HG03280 (cell line): ENCODE measurements at regions not wholly inside any gene's neighbourhood (a gene's known extent, or its start where the extent isn't known, plus 50 kb on each side); places are given as distances from the start of the nearest gene placed in this dataset.
A peak's percentile ranks its signal among the peaks of the same experiment; 100 is the strongest.
"Not testable (repeated sequence)": the region's sequence is repeated elsewhere in the genome, so short reads cannot be mapped to it uniquely, and the experiment has no call there.

Experiments
- ATAC-seq: cut with Tn5 transposase; IDR thresholded peaks from one replicate; pipeline ENCODE4 v1.9.1; 2021; ENCODE audit warnings: mild to moderate bottlenecking, moderate library complexity; ENCODE audit not compliant: unreplicated experiment

GRCh38 chr2:71925268-71926088, 222.2 kb downstream of the CYP26B1 start:
- no peak for ATAC-seq

- peak; percentile 66 for ATAC-seq
These were observed 223.7 kb downstream of the CYP26B1 start for GRCh38 chr2:71923887-71924533.

DNA sequence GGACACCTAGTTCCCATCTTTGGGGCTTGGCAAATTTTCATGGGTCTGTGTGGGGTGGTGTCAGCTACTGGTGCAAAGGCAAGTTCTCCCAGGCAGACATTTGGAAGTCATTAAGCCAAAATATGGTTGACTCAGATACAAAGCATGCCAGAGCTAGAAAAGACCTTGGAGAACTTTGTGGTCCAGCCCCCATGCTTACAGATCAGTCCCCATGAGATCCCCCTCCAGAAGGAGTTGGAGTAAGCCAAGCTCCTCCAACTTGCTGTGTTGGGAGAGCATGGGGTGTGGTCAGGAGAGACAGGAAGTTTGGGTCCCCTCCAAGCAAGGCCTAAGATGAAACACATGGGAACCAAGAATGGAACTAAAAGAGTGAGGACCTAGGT, 224.5 kb downstream of the CYP26B1 start:
- ATAC-seq, result no peak

DNA sequence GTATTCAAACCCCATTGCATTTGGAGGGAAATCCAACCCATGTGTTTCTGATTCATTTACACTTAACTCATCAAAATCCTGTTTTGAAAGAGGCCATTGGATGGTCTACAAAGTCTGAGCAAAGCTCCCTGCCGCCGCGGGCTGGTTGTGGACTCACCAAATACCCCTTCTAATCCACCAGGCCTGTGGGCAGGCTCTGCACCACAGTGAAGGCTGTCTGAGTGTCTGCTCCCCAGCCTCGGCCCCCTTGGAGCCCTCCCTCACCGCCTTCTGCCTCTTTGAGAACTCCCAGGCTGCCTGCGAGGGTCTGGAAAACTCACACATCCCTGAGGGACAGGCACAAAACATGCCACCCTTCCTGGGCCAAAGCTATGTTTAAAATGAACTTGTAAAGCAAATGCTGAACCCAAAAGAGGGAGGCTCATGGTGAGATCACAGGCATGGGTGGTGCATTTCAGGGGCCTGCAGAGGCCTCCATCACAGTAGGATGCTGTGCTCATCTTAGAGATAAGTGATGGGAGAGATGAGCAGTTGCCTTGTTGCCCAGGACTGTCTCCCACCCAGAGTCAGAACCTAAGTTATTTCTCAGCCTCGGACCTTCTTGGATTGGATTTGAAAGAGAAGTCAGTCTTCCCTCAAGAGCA, 225.0 kb downstream of the CYP26B1 start:
- no peak for ATAC-seq

DNA sequence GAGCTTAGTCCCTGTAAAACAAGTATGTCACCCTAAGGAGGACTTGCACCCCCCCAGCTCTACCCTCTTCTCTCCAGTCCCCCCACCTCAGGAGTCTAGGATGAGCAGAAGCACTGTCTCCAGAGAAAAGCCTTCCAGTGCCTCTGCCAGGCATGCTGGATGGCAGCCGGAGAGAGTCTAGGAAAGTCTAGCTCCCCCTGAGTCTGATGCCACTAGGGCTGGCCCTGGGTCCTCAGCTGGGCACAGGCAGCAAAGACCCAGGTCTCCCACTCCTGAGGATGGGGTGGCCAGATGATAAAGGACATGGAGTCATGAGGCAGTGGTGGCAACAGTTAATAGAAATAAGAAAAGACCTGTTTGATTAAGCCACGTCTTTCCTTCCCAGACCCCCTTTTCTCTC, 225.6 kb downstream of the CYP26B1 start:
- no peak for ATAC-seq

GRCh38 chr2:71920819-71921218, 226.8 kb downstream of the CYP26B1 start:
- ATAC-seq, result not testable (repeated sequence)

DNA sequence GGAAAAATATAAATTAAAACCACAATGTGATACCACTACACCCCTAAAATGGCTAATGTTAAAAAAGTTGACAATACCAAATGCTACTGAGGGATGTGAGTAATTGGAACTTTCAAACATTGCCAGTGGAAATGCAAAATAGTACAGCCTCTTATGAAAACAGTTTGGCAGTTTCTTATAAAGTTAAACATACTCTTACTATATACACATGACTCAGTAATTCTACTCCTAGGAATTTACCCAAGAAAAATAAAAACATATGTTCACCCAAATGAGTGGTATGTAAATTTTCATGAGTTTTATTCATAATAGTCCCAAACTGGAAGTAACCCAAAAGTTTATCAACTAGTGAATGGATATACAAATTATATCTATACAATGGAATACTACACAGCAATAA, 228.0 kb downstream of the CYP26B1 start:
- no peak for ATAC-seq

DNA sequence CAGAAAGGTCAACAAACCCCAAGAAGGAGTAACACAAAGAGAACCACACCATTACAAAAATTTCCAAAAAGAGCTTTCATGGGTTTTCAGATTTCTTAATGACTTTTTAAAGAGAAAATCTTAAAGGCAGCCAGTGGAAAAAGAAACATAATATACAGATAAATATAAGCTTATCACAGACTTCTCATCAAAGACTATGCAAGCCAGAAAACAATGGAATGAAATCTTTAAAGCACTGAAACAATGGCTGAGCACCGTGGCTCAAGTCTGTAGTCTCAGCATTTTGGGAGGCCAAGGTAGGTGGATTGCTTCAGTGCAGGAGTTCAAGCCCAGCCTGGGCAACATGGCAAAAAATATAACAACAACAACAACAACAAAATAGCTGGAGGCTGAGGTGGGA, 237.4 kb downstream of the CYP26B1 start:
- no peak for ATAC-seq

DNA sequence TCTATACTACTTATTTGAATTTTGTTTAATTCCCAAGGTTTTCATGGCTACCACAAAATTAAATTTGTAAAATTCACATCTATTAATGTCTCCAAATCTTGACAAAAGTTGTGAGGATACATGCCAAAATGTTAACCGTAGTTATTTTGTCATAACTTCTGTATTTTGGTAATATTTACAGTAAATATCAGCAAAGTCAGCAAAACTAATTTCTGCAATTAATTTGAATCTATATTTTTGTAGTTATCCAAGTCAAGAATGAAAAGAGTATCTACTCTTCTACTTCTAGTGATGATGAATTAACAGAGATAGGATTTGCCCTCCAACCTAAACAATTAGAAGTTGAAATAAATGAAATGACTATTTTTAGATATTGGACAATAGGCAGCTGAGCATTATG, 238.9 kb downstream of the CYP26B1 start:
- no peak for ATAC-seq

DNA sequence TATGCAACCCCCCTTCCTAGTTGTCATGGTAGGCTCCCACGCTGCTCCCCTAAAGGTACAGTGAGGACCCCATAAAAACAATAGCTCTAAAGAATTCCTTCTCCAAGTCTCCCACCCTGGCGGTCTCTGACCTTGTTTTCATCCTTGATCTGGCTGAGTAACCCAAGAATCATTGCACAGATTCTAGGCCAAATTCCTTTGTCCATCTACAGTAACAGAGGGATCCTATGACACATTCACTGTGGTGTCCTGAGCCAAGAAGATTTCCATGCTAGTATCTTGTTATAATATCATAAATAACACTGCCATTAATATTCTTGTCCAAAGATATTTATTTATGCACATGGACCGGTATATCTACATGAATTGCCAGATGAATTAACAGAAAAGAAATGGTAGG, 240.2 kb downstream of the CYP26B1 start:
- ATAC-seq, result no peak

DNA sequence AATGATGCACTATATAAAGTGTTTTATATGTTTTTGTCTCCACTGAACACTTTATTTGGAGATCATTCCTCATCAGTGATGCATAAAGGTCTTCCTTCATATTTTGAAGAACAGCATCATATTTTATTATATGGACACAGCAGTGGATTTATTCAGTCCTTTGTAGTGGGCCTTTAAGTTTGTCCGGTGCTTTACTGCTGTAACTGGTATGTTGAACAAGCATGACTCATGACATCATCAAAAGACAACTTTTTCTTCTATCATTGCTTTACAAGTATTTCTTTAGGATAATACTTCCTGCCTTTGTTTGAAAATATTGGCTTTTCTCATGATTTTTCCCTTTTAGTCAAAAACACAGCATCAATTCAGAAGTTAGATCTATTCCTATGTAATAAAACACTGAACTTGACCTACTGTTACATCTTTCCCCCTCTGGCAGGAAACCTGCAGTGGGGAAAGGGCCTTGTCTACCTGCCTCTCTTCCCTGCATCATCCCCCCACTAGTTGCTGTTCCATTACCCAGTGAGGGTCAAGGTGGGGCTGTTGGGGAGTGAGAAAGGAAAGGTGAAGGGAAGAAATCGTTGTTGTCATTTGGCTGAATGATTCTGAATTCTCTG, 241.2 kb downstream of the CYP26B1 start:
- no peak for ATAC-seq

DNA sequence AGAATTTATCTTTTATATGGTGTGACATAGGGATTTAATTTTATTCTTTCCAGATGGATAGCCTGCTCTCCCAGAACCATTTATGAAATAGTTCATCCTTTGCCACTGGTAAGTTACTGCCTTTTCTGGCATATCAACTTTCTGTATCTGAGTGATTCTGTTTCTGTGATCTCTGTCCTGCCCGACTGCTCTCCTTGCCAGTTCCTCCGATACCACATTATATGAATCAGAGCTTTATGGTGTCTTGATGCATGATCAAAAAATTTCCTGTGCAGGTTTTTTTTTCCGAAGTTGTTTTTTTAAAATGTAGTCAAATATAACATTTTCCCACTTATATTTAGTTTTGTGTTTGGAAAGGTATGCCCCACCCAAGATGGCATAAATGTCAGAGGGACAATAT, 242.5 kb downstream of the CYP26B1 start:
- ATAC-seq, result no peak

DNA sequence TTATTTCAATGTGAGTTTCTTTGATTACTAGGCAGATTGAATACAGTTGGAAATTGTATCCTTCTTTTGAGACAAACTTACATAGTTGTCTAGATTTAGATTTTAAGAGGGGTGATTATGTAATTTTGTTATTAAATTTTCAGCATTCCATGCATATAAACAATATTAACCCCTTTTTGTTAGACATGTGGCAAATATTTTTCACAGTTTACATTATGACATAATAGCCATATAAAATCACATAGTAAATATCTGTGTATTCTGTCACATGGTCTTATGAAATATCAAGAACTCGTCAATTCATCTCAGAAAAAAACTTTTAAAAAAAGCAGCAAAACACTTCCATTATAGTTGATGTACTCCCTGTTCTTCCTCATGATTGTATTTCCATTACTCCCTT, 243.8 kb downstream of the CYP26B1 start:
- no peak for ATAC-seq

GRCh38 chr2:71901466-71901865, 246.2 kb downstream of the CYP26B1 start:
- no peak for ATAC-seq

DNA sequence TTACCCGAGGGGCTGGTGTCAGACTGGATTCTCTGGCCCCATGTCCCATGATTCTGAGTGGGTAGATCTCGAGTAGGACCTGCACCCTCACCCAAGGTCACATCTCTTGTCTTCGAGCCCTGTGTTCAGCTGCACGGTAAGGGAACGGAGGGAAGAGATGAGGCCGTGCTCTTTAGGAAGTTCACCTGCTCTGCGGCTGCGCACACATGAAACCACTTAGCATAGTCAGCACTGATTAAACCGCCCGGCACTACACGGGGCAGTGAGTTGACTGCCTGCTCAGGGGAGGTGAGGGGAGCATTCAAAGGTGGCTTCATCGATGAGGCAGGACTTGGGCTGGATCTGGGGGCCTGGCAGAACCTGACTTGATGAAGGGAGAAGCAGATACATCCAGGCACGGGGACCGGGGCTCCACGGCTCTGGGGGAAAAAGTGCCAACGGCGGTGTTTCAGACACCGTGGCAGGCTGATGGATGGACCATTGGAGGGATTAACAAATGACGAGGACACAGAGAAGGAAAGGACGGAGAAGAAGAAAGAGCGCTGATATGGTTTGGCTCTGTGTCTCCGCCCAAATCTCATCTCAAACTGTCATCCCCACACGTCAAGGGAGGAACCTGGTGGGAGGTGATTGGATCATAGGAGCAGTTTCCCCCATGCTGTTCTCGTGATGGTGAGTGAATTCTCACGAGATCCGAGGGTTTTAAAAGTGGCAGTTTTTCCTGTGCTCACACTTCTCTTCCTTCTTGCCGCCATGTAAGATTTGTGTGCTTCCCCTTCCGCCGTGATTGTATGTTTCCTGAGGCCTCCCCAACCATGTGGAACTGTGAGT, 248.6 kb downstream of the CYP26B1 start:
- no peak for ATAC-seq

DNA sequence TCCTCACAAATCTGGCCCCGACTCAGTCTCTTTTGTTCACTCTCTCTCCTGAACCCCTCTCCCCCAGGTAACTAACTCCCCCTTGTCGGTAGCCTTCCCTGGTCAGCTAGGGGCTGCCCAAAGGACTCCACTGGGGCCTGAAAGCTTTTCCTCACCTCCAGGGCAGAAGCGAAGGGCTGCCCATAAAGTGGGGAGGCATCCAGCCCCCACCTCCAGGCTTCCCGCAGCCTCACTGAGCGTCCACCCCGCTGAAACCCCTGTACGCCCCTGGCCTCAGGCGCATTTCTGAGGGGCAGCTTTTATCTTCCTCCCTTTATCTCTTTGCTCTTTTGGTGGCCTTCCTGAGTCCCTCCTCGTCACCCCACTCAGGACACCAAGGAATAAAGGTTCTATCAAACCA, 249.3 kb downstream of the CYP26B1 start:
- ATAC-seq, result no peak

DNA sequence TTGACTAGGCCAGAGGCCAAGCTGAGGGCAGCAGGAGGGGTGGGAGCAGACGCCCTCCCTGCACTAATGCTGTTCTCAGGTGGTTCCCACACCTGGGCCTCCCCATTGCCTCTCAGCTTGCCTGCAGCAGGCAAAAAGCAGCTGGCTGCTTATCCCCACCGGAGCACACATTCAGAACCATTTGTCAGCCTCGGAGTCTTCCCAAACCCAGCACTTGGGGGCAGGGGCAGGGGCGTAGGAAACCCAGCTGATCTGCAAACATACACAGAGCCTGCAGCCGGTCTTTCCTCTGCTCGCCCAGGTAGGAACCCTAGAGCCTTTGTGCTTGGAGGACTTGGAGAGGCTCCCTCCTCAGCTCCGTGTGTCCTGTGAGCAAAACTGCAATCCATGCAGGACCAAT, 249.8 kb downstream of the CYP26B1 start:
- ATAC-seq, result no peak

GRCh38 chr2:71897137-71897480, 250.6 kb downstream of the CYP26B1 start:
- ATAC-seq, result no peak

- no peak for ATAC-seq
These were observed 251.1 kb downstream of the CYP26B1 start for GRCh38 chr2:71896385-71897136.
